ENCODE measurements at regions not wholly inside any gene's neighbourhood (a gene's known extent, or its start where the extent isn't known, plus 50 kb on each side); places are given as distances from the start of the nearest gene placed in this dataset.
"Not testable (repeated sequence)": the region's sequence is repeated elsewhere in the genome, so short reads cannot be mapped to it uniquely, and the experiment has no call there.

DNA sequence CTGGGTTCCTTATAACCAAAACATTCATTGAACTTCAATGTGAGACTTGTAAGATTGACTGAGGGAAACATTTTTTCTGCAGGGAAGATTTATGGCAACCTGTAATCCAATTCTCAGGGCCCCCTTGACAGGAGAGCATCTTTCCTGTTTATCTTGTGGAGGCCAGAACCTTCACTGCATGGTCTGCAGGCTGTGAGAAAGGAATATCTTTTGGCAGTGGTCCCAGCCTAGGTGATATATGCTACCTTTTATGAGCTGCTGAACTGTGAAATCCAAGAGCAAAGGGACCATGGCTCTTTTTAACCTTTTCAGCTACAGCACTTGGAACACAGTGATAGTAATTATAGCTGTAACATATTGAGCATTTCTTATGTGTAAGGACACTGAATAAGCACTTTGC, 590.2 kb upstream of the B3GAT1 start:
- Mint-ChIP-seq H3K27me3 (ENCODE audit: low read depth) (no peaks in the 10 kb centered on the region; the same call in 1 of the 2 replicates), H3K9me3 (peaks cover 18% of the 10 kb centered on the region), H3K27ac (no peak overlapping the region), H3K4me3 (no peak overlapping the region), H3K4me1 (peaks cover 17% of the 10 kb centered on the region), H3K36me3 (peaks cover 6% of the 10 kb centered on the region)
- DNase-seq (ENCODE audit: low spot score): no peak
- POLR2A ChIA-PET: no interaction called here
- no peak for ATAC-seq
- no peak for TF ChIP-seq ATF2 (CRISPR knock-in tag; IDR thresholded peaks at IDR 0.05; ENCODE audit: borderline replicate concordance, low read depth)
- CTCF ChIA-PET: no interaction called here

GRCh38 chr11:135001581-135001980, 589.5 kb upstream of the B3GAT1 start:
- no peak overlapping the region for H3K27ac Mint-ChIP-seq
- no peak for ATAC-seq
- ChIA-PET CTCF (no interaction called here), POLR2A (no interaction called here)
- H3K4me1 Mint-ChIP-seq: peaks cover 22% of the 10 kb centered on the region
- no peak overlapping the region for H3K4me3 Mint-ChIP-seq
- H3K27me3 Mint-ChIP-seq (ENCODE audit: low read depth): no peaks in the 10 kb centered on the region; the same call in 1 of the 2 replicates
- H3K36me3 Mint-ChIP-seq: peaks cover 10% of the 10 kb centered on the region
- no peak for TF ChIP-seq SOX15 (CRISPR knock-in tag; IDR thresholded peaks at IDR 0.05)
- TF ChIP-seq ZNF138 (CRISPR knock-in tag; conservative IDR thresholded peaks at IDR 0.05): no peak
- no peak for TF ChIP-seq MXD4 (CRISPR knock-in tag; IDR thresholded peaks at IDR 0.05; ENCODE audit: borderline replicate concordance)
- no peak for TF ChIP-seq USF2 (CRISPR knock-in tag; IDR thresholded peaks at IDR 0.05)
- TF ChIP-seq, protein P1, sequence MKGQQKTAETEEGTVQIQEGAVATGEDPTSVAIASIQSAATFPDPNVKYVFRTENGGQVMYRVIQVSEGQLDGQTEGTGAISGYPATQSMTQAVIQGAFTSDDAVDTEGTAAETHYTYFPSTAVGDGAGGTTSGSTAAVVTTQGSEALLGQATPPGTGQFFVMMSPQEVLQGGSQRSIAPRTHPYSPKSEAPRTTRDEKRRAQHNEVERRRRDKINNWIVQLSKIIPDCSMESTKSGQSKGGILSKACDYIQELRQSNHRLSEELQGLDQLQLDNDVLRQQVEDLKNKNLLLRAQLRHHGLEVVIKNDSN (CRISPR knock-in tag; IDR thresholded peaks at IDR 0.05): no peak
- no peak for TF ChIP-seq ZNF671 (CRISPR knock-in tag; IDR thresholded peaks at IDR 0.05)
- no peak for TF ChIP-seq ZNF416 (CRISPR knock-in tag; IDR thresholded peaks at IDR 0.05)
- no peak for TF ChIP-seq STAT6 (CRISPR knock-in tag; conservative IDR thresholded peaks at IDR 0.05; ENCODE audit: low read depth)
- no peak for TF ChIP-seq PREB (CRISPR knock-in tag; IDR thresholded peaks at IDR 0.05; ENCODE audit: borderline replicate concordance)
- TF ChIP-seq ZNF423 (CRISPR knock-in tag; IDR thresholded peaks at IDR 0.05): no peak
- no peak for TF ChIP-seq CBFB (CRISPR knock-in tag; IDR thresholded peaks at IDR 0.05; ENCODE audit: low read depth)
- no peak for TF ChIP-seq TEAD1 (CRISPR knock-in tag; IDR thresholded peaks at IDR 0.05)
- TF ChIP-seq ZNF281 (CRISPR knock-in tag; IDR thresholded peaks at IDR 0.05): no peak
- TF ChIP-seq, protein P2, sequence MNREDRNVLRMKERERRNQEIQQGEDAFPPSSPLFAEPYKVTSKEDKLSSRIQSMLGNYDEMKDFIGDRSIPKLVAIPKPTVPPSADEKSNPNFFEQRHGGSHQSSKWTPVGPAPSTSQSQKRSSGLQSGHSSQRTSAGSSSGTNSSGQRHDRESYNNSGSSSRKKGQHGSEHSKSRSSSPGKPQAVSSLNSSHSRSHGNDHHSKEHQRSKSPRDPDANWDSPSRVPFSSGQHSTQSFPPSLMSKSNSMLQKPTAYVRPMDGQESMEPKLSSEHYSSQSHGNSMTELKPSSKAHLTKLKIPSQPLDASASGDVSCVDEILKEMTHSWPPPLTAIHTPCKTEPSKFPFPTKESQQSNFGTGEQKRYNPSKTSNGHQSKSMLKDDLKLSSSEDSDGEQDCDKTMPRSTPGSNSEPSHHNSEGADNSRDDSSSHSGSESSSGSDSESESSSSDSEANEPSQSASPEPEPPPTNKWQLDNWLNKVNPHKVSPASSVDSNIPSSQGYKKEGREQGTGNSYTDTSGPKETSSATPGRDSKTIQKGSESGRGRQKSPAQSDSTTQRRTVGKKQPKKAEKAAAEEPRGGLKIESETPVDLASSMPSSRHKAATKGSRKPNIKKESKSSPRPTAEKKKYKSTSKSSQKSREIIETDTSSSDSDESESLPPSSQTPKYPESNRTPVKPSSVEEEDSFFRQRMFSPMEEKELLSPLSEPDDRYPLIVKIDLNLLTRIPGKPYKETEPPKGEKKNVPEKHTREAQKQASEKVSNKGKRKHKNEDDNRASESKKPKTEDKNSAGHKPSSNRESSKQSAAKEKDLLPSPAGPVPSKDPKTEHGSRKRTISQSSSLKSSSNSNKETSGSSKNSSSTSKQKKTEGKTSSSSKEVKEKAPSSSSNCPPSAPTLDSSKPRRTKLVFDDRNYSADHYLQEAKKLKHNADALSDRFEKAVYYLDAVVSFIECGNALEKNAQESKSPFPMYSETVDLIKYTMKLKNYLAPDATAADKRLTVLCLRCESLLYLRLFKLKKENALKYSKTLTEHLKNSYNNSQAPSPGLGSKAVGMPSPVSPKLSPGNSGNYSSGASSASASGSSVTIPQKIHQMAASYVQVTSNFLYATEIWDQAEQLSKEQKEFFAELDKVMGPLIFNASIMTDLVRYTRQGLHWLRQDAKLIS (CRISPR knock-in tag; IDR thresholded peaks at IDR 0.05; ENCODE audit: borderline replicate concordance): no peak
- no peak for TF ChIP-seq ZSCAN18 (CRISPR knock-in tag; IDR thresholded peaks at IDR 0.05)
- no peak for DNase-seq (ENCODE audit: low spot score)
- peaks cover 22% of the 10 kb centered on the region for H3K9me3 Mint-ChIP-seq

GRCh38 chr11:135001065-135001464, 589.0 kb upstream of the B3GAT1 start:
- CTCF ChIA-PET; ATAC-seq; POLR2A ChIA-PET; H3K27ac Mint-ChIP-seq; H3K27me3 Mint-ChIP-seq (ENCODE audit: low read depth); DNase-seq (ENCODE audit: low spot score); H3K36me3 Mint-ChIP-seq; H3K4me3 Mint-ChIP-seq: not testable (repeated sequence)
- Mint-ChIP-seq H3K9me3 (peaks cover 22% of the 10 kb centered on the region), H3K4me1 (peaks cover 24% of the 10 kb centered on the region)

Data from WTC11 (cell line).